ENCODE measurements at regions not wholly inside any gene's neighbourhood (a gene's known extent, or its start where the extent isn't known, plus 50 kb on each side); places are given as distances from the start of the nearest gene placed in this dataset.

DNA sequence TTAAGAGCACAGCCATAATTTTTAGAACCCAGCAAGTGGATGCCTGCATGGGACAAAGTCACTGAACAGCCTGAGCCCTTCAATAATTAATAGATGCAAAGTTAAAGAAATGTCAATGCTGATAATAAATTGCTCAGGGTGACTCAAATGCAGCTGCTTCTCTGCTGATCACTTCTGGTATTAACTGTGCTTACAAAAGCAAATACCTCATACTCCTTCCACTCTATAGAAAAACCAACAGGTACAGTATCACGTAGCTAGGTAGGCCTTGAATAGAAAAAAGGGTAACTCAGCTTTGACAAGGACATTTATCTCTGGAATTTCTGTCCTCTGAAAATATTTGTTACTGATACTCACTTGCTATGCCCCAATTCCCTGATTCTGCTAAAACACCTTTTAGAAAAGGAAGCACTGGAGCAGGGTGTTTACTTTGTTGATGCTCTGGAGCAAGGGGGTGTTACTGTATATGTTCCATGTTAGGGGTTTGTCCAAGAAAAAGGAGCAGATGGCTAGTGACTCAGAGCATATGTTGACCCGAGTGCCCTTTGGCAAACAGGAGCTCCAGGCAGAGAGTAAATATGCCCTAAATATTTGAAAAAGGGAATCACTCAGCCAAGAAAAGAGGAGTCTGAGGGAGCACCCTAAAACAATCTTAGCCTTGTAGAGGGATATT, 59.1 kb upstream of the RTN4 start (continued):
- TF ChIP-seq E2F5 (CRISPR knock-in tag; conservative IDR thresholded peaks at IDR 0.05) (no peak), SKI (IDR thresholded peaks at IDR 0.05; ENCODE audit: partially characterized antibody) (no peak), EHMT2 (IDR thresholded peaks at IDR 0.05; ENCODE audit: borderline replicate concordance, low read depth, low read length) (no peak), BORCS8-MEF2B (CRISPR knock-in tag; IDR thresholded peaks at IDR 0.05) (no peak), POGZ (CRISPR knock-in tag; IDR thresholded peaks at IDR 0.05) (no peak), ZNF660 (CRISPR knock-in tag; IDR thresholded peaks at IDR 0.05; ENCODE audit: borderline replicate concordance, low read depth) (no peak), RORA (CRISPR knock-in tag; IDR thresholded peaks at IDR 0.05) (peak; percentile 97; the same call in 1 of the 2 replicates), RARA (CRISPR knock-in tag; IDR thresholded peaks at IDR 0.05) (peak; percentile 77), ELF3 (CRISPR knock-in tag; IDR thresholded peaks at IDR 0.05) (peak; percentile 78), ZFY (CRISPR knock-in tag; IDR thresholded peaks at IDR 0.05) (no peak), ZNF709 (CRISPR knock-in tag; IDR thresholded peaks at IDR 0.05) (no peak), SNAI1 (CRISPR knock-in tag; IDR thresholded peaks at IDR 0.05; ENCODE audit: borderline replicate concordance) (no peak), ZNF547 (CRISPR knock-in tag; IDR thresholded peaks at IDR 0.05) (no peak), IRF9 (CRISPR knock-in tag; IDR thresholded peaks at IDR 0.05; ENCODE audit: borderline replicate concordance) (no peak), ZMYM4 (CRISPR knock-in tag; IDR thresholded peaks at IDR 0.05) (peak; percentile 65; the same call in 1 of the 2 replicates), SIX1 (CRISPR knock-in tag; IDR thresholded peaks at IDR 0.05; ENCODE audit: borderline replicate concordance) (no peak), GATAD2A (CRISPR knock-in tag; IDR thresholded peaks at IDR 0.05) (peak; percentile 95), SATB2 (CRISPR knock-in tag; IDR thresholded peaks at IDR 0.05) (no peak), ZFYVE20 (CRISPR knock-in tag; IDR thresholded peaks at IDR 0.05; ENCODE audit: borderline replicate concordance, low read depth) (no peak), ZNF841 (CRISPR knock-in tag; IDR thresholded peaks at IDR 0.05; ENCODE audit: borderline replicate concordance) (no peak), DR1 (CRISPR knock-in tag; IDR thresholded peaks at IDR 0.05) (no peak), KDM6A (CRISPR knock-in tag; IDR thresholded peaks at IDR 0.05; ENCODE audit: low read depth) (no peak), ZNF510 (CRISPR knock-in tag; IDR thresholded peaks at IDR 0.05; ENCODE audit: low read depth) (no peak)
- TF ChIP-seq, protein P1, sequence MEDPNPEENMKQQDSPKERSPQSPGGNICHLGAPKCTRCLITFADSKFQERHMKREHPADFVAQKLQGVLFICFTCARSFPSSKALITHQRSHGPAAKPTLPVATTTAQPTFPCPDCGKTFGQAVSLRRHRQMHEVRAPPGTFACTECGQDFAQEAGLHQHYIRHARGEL (CRISPR knock-in tag; IDR thresholded peaks at IDR 0.05): no peak
- TF ChIP-seq, protein P2, sequence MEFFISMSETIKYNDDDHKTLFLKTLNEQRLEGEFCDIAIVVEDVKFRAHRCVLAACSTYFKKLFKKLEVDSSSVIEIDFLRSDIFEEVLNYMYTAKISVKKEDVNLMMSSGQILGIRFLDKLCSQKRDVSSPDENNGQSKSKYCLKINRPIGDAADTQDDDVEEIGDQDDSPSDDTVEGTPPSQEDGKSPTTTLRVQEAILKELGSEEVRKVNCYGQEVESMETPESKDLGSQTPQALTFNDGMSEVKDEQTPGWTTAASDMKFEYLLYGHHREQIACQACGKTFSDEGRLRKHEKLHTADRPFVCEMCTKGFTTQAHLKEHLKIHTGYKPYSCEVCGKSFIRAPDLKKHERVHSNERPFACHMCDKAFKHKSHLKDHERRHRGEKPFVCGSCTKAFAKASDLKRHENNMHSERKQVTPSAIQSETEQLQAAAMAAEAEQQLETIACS (CRISPR knock-in tag; IDR thresholded peaks at IDR 0.05): no peak
- TF ChIP-seq, protein P3, sequence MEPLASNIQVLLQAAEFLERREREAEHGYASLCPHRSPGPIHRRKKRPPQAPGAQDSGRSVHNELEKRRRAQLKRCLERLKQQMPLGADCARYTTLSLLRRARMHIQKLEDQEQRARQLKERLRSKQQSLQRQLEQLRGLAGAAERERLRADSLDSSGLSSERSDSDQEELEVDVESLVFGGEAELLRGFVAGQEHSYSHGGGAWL (CRISPR knock-in tag; IDR thresholded peaks at IDR 0.05): no peak

Data from HepG2 (cell line).